B cell (primary cell): ENCODE measurements at regions not wholly inside any gene's neighbourhood (a gene's known extent, or its start where the extent isn't known, plus 50 kb on each side); places are given as distances from the start of the nearest gene placed in this dataset.

ENCODE experiments used
- ATAC-seq: fragments of 200-7000 bp; cut with Tn5 transposase; one replicate; pipeline ENCODE4 v1.10.0; 2021; ENCODE audit warnings: low read depth, mild to moderate bottlenecking, moderate number of reproducible peaks, moderate library complexity
- CTCF ChIA-PET: fragments of 350-600 bp; sonication (Branson Sonifier 250); formaldehyde crosslinking; loops from one replicate; lab custom pipeline; 2021; ENCODE audit warnings: antibody characterized with exemption, inconsistent platforms; lab: Charles Lee
- POLR2A ChIA-PET: fragments of 350-600 bp; sonication (Branson Sonifier 250); formaldehyde crosslinking; loops from one replicate; lab custom pipeline; 2021; ENCODE audit warnings: antibody characterized with exemption; lab: Charles Lee
- DNase-seq: peaks from one replicate; pipeline ENCODE4 v3.0.0; 2013
- H2AFZ ChIP-seq: 2 replicates; pipeline ENCODE4 v1.6.1; 2012; ENCODE audit warnings: mild to moderate bottlenecking, low read depth, low read length; ENCODE audit not compliant: insufficient read depth, poor library complexity, severe bottlenecking
- H3K27ac ChIP-seq, 2 donors: 1 replicate in 1 of 2; 2 replicates in 1 of 2; pipeline ENCODE4 v1.5.1; 2012 to 2013; ENCODE audit warnings: low read length in 2 of 2, mild to moderate bottlenecking in 2 of 2, moderate library complexity in 1 of 2
- H3K27me3 ChIP-seq, 4 experiments: fragments of 200-600 bp in 1 of 4; sonication (generic) in 1 of 4; replicated peaks in 1 of 4; 1 replicate in 2 of 4; 2 replicates in 2 of 4; pipeline versions ENCODE4 v1.6.1 to v1.7.0; 2013 to 2016; ENCODE audit warnings: low read length in 3 of 4, mild to moderate bottlenecking in 2 of 4, mixed read lengths in 1 of 4, moderate library complexity in 1 of 4; ENCODE audit not compliant: insufficient read depth in 4 of 4, control insufficient read depth in 3 of 4; ENCODE audit errors: control extremely low read depth in 1 of 4
- H3K36me3 ChIP-seq, 2 experiments: replicated peaks in 1 of 2; 1 replicate in 1 of 2; 2 replicates in 1 of 2; pipeline versions ENCODE4 v1.6.1 to v1.7.1; 2013; ENCODE audit warnings: low read length in 1 of 2; ENCODE audit not compliant: insufficient read depth in 2 of 2, control insufficient read depth in 1 of 2; ENCODE audit errors: control extremely low read depth in 1 of 2, extremely low read depth in 1 of 2
- H3K4me1 ChIP-seq, 2 donors: fragments of 200-600 bp in 1 of 2; sonication (generic) in 1 of 2; 1 replicate in 1 of 2; 2 replicates in 1 of 2; pipeline versions ENCODE4 v1.5.1 to v1.6.1; 2013 to 2017; ENCODE audit warnings: low read length in 2 of 2; ENCODE audit not compliant: control insufficient read depth in 2 of 2, insufficient read depth in 2 of 2
- H3K4me2 ChIP-seq: replicated peaks from 2 replicates; pipeline ENCODE3; 2012; ENCODE audit warnings: mild to moderate bottlenecking, low read depth, low read length; ENCODE audit not compliant: poor library complexity, severe bottlenecking
- H3K4me3 ChIP-seq, 5 experiments: fragments of 200-600 bp in 1 of 5; sonication (generic) in 1 of 5; 1 replicate in 3 of 5; 2 replicates in 2 of 5; pipeline versions ENCODE4 v1.5.1 to v1.7.0; 2011 to 2016; ENCODE audit warnings: low read length in 4 of 5, mild to moderate bottlenecking in 4 of 5, low read depth in 2 of 5, control low read depth in 1 of 5, moderate library complexity in 1 of 5; ENCODE audit not compliant: insufficient read depth in 1 of 5; ENCODE audit errors: control extremely low read depth in 1 of 5, extremely low read depth in 1 of 5
- H3K79me2 ChIP-seq: fragments of 200-600 bp; sonication (generic); one replicate; pipeline ENCODE4 v1.6.0; 2016; ENCODE audit warnings: low read length; ENCODE audit not compliant: control insufficient read depth, insufficient read depth
- H3K9ac ChIP-seq: fragments of 200-600 bp; sonication (generic); 2 replicates; pipeline ENCODE4 v1.6.1; 2017; ENCODE audit warnings: mild to moderate bottlenecking, low read length, moderate library complexity
- H3K9me3 ChIP-seq, 3 donors: one replicate each; pipeline versions ENCODE4 v1.6.1 to v1.7.1; 2013; ENCODE audit warnings: low read length in 2 of 3; ENCODE audit not compliant: control insufficient read depth in 2 of 3, insufficient read depth in 1 of 3; ENCODE audit errors: control extremely low read depth in 1 of 3
- H4K20me1 ChIP-seq: 2 replicates; pipeline ENCODE4 v1.6.0; 2012; ENCODE audit warnings: mild to moderate bottlenecking, low read length; ENCODE audit not compliant: insufficient read depth, control insufficient read depth, poor library complexity, severe bottlenecking
- H3K27ac Mint-ChIP-seq: one replicate; pipeline ENCODE4 v1.8.0; 2021; ENCODE audit warnings: mixed read lengths
- H3K27me3 Mint-ChIP-seq: one replicate; pipeline ENCODE4 v1.8.0; 2021; ENCODE audit warnings: mixed read lengths
- H3K4me1 Mint-ChIP-seq: one replicate; pipeline ENCODE4 v1.8.0; 2021; ENCODE audit warnings: mixed read lengths
- H3K4me3 Mint-ChIP-seq: one replicate; pipeline ENCODE4 v1.8.0; 2021; ENCODE audit warnings: mixed read lengths
- H3K9me3 Mint-ChIP-seq: one replicate; pipeline ENCODE4 v1.8.0; 2022; ENCODE audit warnings: mixed read lengths; ENCODE audit not compliant: insufficient read depth
- CTCF ChIP-seq: fragments of 200-600 bp; IDR thresholded peaks from one replicate; pipeline ENCODE4 v1.8.0; 2022; ENCODE audit warnings: antibody characterized with exemption, mild to moderate bottlenecking
- EZH2 ChIP-seq: IDR thresholded peaks from 2 replicates; pipeline ENCODE4 v1.6.1; 2012; ENCODE audit warnings: borderline replicate concordance, low read depth, mild to moderate bottlenecking, moderate library complexity, low read length; ENCODE audit not compliant: insufficient read depth, poor library complexity, severe bottlenecking
- WGBS: methylation state at CpG from one replicate; pipeline ENCODE4 v1.1.5; 2013; ENCODE audit warnings: missing lambda C conversion rate; ENCODE audit not compliant: insufficient coverage; 5-methylcytosine and 5-hydroxymethylcytosine counted together
- intact Hi-C: fragments of 100-400 bp; cut with micrococcal nuclease; formaldehyde crosslinking; loops from one replicate; pipeline ENCODE4 v1.10.0; 2022

DNA sequence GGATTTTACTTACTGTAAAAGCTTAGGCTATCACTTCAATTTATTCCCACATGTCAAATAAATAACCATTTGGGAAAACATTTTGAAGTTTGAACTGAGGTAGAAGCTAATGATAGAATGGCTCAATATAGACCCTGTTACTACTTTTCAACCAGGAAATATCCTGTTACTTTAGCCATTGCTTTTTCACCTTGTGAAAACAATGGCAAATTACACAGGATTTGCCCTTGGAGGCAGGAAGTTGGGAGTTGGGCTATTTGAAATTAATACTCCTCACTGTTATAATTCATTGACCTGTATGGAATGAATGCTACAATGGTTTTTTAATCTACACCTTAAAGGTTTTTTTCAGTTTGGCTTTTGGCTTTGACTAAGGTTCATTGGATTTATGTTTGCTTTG lies 98.1 kb upstream of the UBE2E2 start:
- intact Hi-C loops: no loop called here
- ChIA-PET CTCF (interaction anchor here (0.6 kb wide), 1 partner anchor 359 kb away, joined by 4 read pairs; no protein-coding TSS in a partner anchor), POLR2A (no interaction called here)
- Histone ChIP-seq H3K4me2 (no peak overlapping the region), H3K27me3 (no peaks in the 10 kb centered on the region), H3K9ac (no peak overlapping the region), H2AFZ (no peak overlapping the region), H3K36me3 (no peaks in the 10 kb centered on the region), H3K4me1 (no peaks in the 10 kb centered on the region), H3K4me3 (no peak overlapping the region), H3K79me2 (no peaks in the 10 kb centered on the region), H3K9me3 (no peaks in the 10 kb centered on the region), H4K20me1 (no peaks in the 10 kb centered on the region), H3K27ac (no peak overlapping the region)
- Mint-ChIP-seq H3K4me3 (no peak overlapping the region), H3K27ac (no peak overlapping the region), H3K4me1 (peaks cover 7% of the 10 kb centered on the region), H3K27me3 (no peaks in the 10 kb centered on the region), H3K9me3 (peaks cover 2% of the 10 kb centered on the region)
- ATAC-seq (no peak), DNase-seq (no peak)
- TF ChIP-seq CTCF (no peak), EZH2 (no peak)

DNA sequence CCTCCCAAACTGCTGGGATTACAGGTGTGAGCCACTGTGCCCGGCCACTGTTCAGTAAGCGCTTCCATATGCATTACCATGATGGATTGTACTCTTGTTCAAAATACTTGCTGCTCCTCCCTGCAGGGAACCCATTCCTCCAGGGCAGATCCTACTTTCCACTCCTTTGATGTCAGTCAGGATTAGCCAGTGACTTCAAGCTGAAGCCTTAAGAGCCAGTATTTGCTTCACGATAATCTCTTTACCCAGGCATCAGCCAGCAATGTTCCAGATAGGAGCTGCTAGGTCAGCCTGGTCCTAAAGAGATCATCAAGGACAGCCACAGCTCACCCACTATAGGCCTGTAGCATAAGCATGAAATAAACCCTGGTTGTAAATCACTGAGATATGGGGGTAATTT lies 96.5 kb upstream of the UBE2E2 start:
- no peak overlapping the region for H3K4me3 Mint-ChIP-seq
- no peaks in the 10 kb centered on the region for H3K36me3 ChIP-seq
- intact Hi-C loops: no loop called here
- no peaks in the 10 kb centered on the region for H3K79me2 ChIP-seq
- H3K4me1 ChIP-seq: no peaks in the 10 kb centered on the region
- no peak overlapping the region for H3K27ac Mint-ChIP-seq
- no peak overlapping the region for H3K4me3 ChIP-seq
- CTCF ChIA-PET: no interaction called here
- H3K4me2 ChIP-seq: no peak overlapping the region
- no peak overlapping the region for H2AFZ ChIP-seq
- no peaks in the 10 kb centered on the region for H3K9me3 Mint-ChIP-seq
- H3K27me3 ChIP-seq: no peaks in the 10 kb centered on the region
- no peaks in the 10 kb centered on the region for H3K27me3 Mint-ChIP-seq
- POLR2A ChIA-PET: no interaction called here
- no peak overlapping the region for H3K9ac ChIP-seq
- no peak overlapping the region for H3K27ac ChIP-seq
- H3K4me1 Mint-ChIP-seq: no peaks in the 10 kb centered on the region
- no peak for DNase-seq
- H3K9me3 ChIP-seq: no peaks in the 10 kb centered on the region
- WGBS: 100% methylated on average over 3 of the region's 3 CpGs
- H4K20me1 ChIP-seq: no peaks in the 10 kb centered on the region
- TF ChIP-seq CTCF: no peak
- TF ChIP-seq EZH2: no peak
- no peak for ATAC-seq
